Jurkat, Clone E6-1 (cell line): ENCODE measurements at regions not wholly inside any gene's neighbourhood (a gene's known extent, or its start where the extent isn't known, plus 50 kb on each side); places are given as distances from the start of the nearest gene placed in this dataset.

Experiments used
- DNase-seq: peaks from one replicate; pipeline ENCODE4 v3.0.0-alpha.2; 2011; ENCODE audit warnings: low read depth, low spot score
- H3K4me3 ChIP-seq: 2 replicates; pipeline ENCODE4 v1.5.1; 2011; ENCODE audit warnings: mild to moderate bottlenecking, low read length, control low read depth, moderate library complexity

DNA sequence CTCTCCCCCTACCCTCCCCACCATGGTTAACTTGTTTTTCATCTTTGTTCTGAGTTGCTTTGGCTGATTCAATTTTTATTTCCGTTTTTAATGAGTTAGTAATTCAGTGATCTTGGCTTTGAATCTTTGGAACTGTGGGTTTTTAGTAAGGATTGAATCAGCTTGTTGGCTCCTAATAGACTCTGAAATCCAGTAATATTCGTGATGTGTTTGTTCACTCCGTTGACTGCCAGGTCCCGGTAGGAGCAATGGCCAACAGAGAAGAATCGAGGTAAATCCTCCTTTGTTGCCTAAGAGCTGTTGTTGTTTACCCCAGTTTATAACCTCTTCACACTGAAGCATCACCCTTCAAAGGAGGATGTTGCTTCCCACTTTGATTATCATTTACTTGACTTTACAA, 92.7 kb downstream of the PCSK1 start:
- no peak for DNase-seq
- no peak overlapping the region for H3K4me3 ChIP-seq

GRCh38 chr5:96339862-96340261, 93.2 kb downstream of the PCSK1 start:
- DNase-seq: no peak

DNA sequence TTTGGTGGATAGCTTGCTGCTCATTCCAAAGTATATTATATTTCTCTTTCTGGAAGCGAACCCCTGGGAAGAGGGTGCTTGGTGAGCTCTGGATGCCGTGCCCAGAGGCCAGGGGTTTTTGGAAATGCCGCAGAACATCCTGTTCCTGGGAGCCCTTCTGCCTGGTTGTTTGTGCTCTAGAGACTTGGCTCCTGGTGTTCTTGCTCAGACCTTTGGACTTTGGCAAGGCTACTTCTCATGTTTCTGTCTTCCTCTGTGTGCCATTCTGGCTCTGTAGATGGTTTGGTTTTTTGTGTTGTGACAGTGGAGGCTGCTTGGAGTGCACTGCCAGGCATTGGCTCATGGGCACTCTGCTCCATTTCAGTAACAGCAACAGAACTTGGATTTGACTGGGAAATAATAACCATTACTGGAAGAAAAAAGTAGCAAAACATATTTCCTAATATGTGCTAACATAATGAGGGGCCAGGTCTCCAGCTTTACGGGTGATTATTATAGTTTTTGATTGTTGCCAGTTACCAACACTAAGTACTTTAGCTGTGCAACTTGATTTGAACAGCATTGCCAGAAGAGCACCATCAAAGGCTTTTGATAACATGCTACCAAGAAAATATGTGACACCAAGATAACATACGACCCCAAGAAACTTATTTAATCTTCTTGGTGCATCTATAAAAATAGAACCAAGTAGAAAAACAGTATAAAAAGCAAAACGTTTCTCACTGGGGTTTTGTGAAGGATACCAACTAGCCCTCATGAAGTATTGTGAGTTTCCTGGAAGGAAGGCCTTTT, 94.2 kb downstream of the PCSK1 start:
- no peak overlapping the region for H3K4me3 ChIP-seq
- DNase-seq: no peak

More at GRCh38 chr5:96339862-96340261, 93.2 kb downstream of the PCSK1 start:
- H3K4me3 ChIP-seq: no peak overlapping the region

DNA sequence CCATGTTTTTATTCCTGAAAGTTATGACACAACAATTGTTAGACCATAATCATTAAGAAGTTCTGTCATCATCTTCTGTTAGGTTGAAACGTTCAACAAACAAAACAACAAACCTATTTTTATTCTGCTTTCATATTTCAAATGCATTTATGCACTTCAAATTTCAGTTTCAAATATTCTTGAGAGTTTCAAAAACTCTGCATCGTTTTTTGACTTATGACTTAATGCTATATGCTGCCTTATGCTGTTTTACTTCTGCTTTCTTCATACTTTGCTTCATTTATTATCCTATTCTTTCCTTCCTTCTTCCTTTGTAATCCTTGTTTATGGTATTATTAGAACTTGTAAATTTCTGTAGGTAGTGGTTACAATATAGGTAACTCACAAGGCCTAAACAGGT, 95.0 kb downstream of the PCSK1 start:
- no peak overlapping the region for H3K4me3 ChIP-seq
- no peak for DNase-seq

DNA sequence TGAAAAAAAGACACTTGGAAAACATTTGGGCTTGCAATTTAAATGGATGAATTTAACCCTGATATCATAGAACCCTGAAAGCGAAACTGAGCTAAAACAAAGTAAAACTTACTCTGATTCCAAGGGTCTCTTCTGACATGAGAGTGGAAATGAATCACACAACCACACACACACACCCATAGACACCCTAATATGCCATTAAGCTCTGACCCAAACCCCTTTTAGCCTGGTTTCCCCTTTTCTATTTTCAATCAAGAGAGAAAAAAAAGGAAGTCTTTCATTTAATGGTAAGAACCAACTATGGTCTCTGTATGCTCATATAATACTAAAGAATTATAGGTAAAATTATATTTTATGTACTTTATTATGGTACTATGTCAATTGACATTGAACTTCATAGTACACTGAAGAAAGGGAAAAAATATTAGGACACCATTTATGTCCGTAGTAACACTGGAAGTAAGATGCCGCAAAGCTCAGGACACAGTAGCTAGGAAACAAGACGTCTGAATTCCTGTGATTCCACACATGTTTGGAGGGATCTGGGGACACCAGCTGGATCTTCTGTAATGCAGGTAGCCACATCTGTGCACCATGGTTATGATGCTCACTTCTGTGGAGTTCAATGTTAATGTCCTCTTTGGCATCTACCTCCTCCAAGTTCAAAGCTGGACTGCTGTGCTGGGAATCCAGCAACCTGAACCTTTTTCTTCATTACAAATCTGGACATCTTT, 95.8 kb downstream of the PCSK1 start:
- no peak overlapping the region for H3K4me3 ChIP-seq
- no peak for DNase-seq

DNA sequence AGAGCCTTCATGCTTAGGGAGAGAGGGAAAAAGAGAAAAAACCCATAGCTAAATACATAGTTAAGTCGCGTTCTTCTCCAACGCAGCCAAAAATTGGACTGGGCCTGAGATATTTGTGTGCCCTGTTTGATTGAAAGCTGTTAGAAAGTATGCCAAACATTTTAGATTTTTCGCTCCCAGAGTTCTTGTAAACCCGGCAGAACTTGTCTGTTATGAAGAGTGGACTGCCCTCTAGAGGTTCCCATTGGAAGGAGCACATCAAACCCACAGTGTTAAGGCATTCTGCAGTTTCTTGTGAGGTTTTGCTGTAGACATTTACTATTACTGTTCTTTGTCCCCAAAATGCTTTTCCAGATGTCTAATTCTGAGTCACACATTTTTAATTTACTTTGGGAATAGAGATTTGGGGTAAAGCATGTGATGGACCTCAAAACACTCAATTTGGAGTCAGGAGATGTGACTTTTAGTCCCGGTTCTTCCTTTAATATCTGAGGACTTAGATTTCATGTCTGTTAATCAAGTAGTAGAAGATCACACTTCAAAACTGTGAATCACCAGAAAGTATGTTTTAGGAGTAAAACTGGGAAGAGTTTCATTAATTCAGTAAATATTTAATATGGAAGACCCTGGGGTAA, 96.6 kb downstream of the PCSK1 start:
- no peak overlapping the region for H3K4me3 ChIP-seq
- peak; percentile 74 for DNase-seq

DNA sequence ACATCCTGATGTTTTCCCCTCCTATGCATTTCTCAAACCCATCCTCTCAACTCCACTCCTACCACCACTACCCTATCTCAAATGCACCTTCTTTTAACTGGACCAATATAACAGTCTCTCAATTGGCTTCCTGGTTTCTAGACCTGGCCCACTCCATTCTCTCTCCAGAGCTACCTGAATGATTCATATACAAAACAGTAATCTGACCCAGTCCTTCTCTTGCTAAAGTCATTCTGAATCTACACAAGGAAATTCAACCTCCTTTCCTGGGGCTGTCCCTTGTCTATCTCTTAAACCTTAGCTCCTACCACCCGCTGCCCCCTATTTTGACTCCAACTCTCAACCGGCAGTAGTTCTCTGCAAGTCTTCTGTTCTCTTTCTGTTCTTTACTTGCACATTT, 97.2 kb downstream of the PCSK1 start:
- DNase-seq: no peak
- H3K4me3 ChIP-seq: no peak overlapping the region

DNA sequence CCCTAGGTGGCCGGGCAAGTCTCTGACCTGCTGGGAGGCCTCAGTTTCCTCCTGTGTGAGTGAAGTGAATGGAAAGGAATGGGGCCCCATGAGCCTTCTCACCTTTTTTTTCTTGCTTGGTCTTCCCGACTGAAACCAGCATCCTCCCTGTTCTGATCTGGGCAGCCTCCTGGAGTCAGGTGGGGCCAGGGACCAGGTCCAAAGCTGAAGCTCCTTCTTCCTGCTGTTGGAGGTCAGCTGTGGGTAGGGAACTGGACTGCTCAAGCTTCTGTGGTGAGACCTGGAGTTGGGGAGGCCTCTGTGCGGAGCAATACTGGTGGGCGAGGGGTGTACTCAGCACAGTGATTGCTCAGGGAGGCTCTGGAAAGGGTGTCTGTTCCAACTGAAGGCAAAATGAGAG, 99.7 kb downstream of the PCSK1 start:
- no peak overlapping the region for H3K4me3 ChIP-seq
- no peak for DNase-seq

- DNase-seq: no peak
- H3K4me3 ChIP-seq: no peak overlapping the region
Measured at GRCh38 chr5:96332535-96333366, 100.3 kb downstream of the PCSK1 start.

- H3K4me3 ChIP-seq: no peak overlapping the region
- no peak for DNase-seq
Measured at GRCh38 chr5:96331681-96332361, 101.2 kb downstream of the PCSK1 start.

- no peak for DNase-seq
- H3K4me3 ChIP-seq: no peak overlapping the region
Measured at GRCh38 chr5:96331210-96331609, 101.8 kb downstream of the PCSK1 start.

DNA sequence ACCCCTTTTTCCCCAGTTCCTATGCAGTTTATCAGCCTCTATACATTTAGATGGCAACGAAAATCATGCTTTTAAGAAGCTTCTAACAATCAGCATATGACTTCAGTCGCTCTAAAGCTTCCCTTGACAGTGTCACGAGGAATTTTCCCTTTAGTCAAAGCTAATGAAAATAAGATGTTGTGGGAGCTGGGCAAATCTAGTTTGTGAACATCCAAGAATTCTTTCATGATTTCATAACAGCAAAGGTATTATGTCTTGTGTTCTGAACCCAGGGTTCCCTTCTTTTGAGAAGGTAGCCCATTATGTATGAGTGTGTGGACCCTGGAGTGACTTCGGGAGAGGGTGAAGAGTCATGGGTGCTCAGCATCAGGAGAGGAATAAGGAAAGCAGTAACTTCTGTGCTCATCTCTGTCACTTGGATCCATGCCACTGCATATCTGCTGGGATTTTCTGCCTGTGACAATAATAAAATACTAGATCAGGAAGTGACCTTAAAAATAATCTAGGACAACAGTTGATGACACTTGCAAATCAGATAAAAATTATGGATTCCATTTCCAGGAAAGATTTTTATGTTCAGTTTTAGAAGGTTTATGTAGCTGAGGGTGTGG, 102.4 kb downstream of the PCSK1 start:
- no peak overlapping the region for H3K4me3 ChIP-seq
- DNase-seq: no peak

DNA sequence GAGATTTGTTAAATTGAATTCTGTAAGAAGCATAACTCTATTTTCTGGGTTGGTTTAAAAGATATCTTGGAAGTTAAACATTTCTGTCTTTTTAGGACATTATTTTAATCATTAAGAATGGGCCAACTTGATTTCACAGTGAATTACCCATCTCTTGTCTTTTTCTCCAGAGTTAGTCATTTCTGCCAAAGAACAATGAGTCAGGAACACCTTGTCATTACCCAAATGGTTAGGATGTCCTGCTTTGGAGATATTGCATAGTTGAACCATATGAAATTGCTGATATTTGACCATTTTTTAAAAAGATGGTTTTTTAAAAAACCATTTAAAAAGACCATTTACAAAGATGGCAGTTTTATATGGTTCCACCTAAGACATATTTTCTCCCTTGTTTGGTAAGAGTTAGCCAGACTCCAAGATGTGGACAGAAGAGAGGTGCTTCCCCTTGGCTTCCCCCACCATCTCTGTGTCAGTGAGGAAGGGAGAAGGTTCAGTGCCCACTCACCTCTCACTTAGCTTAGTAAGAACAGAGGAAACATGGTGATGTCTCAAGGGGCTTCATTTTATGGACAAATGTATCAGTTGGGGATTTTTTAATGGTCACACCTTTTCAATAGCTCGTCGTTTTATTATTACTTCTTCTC, 103.0 kb downstream of the PCSK1 start:
- no peak for DNase-seq
- H3K4me3 ChIP-seq: no peak overlapping the region

DNA sequence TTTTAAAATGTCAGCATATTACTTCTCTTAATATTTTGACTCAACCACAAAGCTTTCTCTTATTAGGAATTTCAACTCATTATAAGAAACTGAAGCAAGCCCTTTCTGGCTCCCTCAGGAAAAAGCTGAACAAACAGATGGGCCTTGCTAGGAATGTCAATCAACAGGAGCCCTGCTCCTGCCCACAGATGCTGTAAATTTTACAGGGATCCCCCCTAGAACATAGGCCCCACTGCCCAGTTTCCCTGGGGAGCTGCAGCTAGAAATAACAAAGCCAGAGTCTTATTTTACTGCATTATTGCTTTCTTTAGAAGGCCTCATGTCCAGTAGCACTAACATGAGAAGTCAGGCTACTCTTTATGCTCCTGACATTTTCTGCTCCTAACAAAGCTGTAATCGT, 103.8 kb downstream of the PCSK1 start:
- no peak for DNase-seq
- no peak overlapping the region for H3K4me3 ChIP-seq

DNA sequence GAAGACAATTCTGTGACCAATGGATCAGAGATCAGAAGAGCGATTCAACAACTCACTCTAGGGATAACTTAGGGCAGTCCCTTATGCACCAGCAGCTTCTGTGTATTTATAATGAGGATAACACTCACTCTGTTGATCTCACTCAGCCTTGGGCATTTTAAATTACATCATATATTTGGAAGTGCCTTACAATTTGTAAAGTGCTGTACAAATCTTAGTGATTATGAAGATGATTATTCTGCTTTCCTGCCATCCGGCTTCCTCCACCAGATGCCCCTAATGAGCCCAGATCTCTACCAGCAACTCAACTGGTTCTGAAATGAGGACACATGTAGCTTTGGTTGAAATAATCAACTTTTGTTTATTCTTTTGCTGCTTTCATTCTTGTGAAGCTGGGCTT, 105.3 kb downstream of the PCSK1 start:
- no peak overlapping the region for H3K4me3 ChIP-seq
- no peak for DNase-seq

- DNase-seq: no peak
- no peak overlapping the region for H3K4me3 ChIP-seq
Measured at GRCh38 chr5:96326902-96327301, 106.1 kb downstream of the PCSK1 start.

GRCh38 chr5:96324708-96325107, 108.3 kb downstream of the PCSK1 start:
- no peak for DNase-seq
- H3K4me3 ChIP-seq: no peak overlapping the region

DNA sequence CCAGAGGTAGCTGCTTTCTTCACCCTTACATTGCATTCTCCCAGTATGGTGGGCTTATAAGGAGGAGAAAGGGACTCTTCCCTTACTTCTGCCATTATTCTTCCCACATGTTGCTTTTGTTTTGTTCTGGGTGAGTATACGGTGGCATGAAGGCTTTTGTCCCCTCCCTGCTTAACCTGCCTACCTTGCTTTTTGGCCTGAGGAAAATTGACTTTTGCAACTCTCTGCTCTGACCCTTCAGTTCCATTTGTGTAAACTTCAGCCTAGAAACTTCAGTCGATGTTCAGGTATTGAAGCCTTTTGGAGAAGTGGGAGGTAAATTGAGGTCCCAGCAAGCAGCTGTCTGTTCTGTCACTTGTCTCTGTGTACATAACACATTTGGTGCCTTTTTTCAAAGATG, 110.2 kb downstream of the PCSK1 start:
- no peak for DNase-seq
- H3K4me3 ChIP-seq: no peak overlapping the region
